ENCODE measurements at regions not wholly inside any gene's neighbourhood (a gene's known extent, or its start where the extent isn't known, plus 50 kb on each side); places are given as distances from the start of the nearest gene placed in this dataset.

- no peaks in the 10 kb centered on the region for H3K36me3 ChIP-seq
- TF ChIP-seq POLR2A (IDR thresholded peaks at IDR 0.05) (no peak), POLR2AphosphoS5 (IDR thresholded peaks at IDR 0.05) (no peak), CTCF (IDR thresholded peaks at IDR 0.05) (no peak)
- H3K9me3 ChIP-seq = no peaks in the 10 kb centered on the region
- H3K27me3 ChIP-seq = no peaks in the 10 kb centered on the region
- H3K27ac ChIP-seq = no peak overlapping the region
- intact Hi-C loops (cut with DNase I; ENCODE audit: low total_unique reads) = loop anchor here (5.0 kb wide), 1 partner anchor 1871 kb away; no protein-coding TSS in a partner anchor
- no peak for DNase-seq (ENCODE audit: low spot score in 2 of 2)
- no peak overlapping the region for H3K4me3 ChIP-seq
- H3K4me1 ChIP-seq = no peaks in the 10 kb centered on the region
These were observed 296.0 kb upstream of the LRRTM4 start for GRCh38 chr2:77818186-77818585.

- no peak for DNase-seq (ENCODE audit: low spot score in 2 of 2)
- H3K9me3 ChIP-seq = peaks cover 0 to 19% of the 10 kb centered on the region in 2 donors
- intact Hi-C loops (cut with DNase I; ENCODE audit: low total_unique reads) = no loop called here
- no peaks in the 10 kb centered on the region for H3K27me3 ChIP-seq
- H3K27ac ChIP-seq = no peak overlapping the region
- H3K4me1 ChIP-seq = no peaks in the 10 kb centered on the region
- H3K36me3 ChIP-seq = no peaks in the 10 kb centered on the region
- TF ChIP-seq POLR2AphosphoS5 (IDR thresholded peaks at IDR 0.05) (no peak), POLR2A (IDR thresholded peaks at IDR 0.05) (no peak), CTCF (IDR thresholded peaks at IDR 0.05) (no peak)
- H3K4me3 ChIP-seq = no peak overlapping the region
These were observed 300.9 kb upstream of the LRRTM4 start for GRCh38 chr2:77823028-77823427.

- intact Hi-C loops (cut with DNase I; ENCODE audit: low total_unique reads) = no loop called here
- no peak for TF ChIP-seq CTCF (IDR thresholded peaks at IDR 0.05)
- no peak for DNase-seq (ENCODE audit: low spot score in 2 of 2)
- H3K36me3 ChIP-seq = no peaks in the 10 kb centered on the region
- H3K4me3 ChIP-seq = no peak overlapping the region
- H3K9me3 ChIP-seq = peaks cover 4 to 43% of the 10 kb centered on the region in 2 donors
- no peak overlapping the region for H3K27ac ChIP-seq
- H3K27me3 ChIP-seq = no peaks in the 10 kb centered on the region
- no peaks in the 10 kb centered on the region for H3K4me1 ChIP-seq
These were observed 308.9 kb upstream of the LRRTM4 start for GRCh38 chr2:77831060-77831459.

GRCh38 chr2:77831471-77831870 lies 309.3 kb upstream of the LRRTM4 start:
- no peaks in the 10 kb centered on the region for H3K36me3 ChIP-seq
- TF ChIP-seq CTCF (IDR thresholded peaks at IDR 0.05) (no peak), POLR2A (IDR thresholded peaks at IDR 0.05) (no peak), POLR2AphosphoS5 (IDR thresholded peaks at IDR 0.05) (no peak)
- no peaks in the 10 kb centered on the region for H3K4me1 ChIP-seq
- no peak overlapping the region for H3K4me3 ChIP-seq
- H3K9me3 ChIP-seq = peaks cover 4 to 43% of the 10 kb centered on the region in 2 donors
- no peak for DNase-seq (ENCODE audit: low spot score in 2 of 2)
- no peak overlapping the region for H3K27ac ChIP-seq
- intact Hi-C loops (cut with DNase I; ENCODE audit: low total_unique reads) = no loop called here
- H3K27me3 ChIP-seq = no peaks in the 10 kb centered on the region

GRCh38 chr2:77831898-77832297 lies 309.7 kb upstream of the LRRTM4 start:
- H3K27ac ChIP-seq = no peak overlapping the region
- no peaks in the 10 kb centered on the region for H3K27me3 ChIP-seq
- H3K9me3 ChIP-seq = peaks cover 4 to 43% of the 10 kb centered on the region in 2 donors
- no peak for DNase-seq (ENCODE audit: low spot score in 2 of 2)
- intact Hi-C loops (cut with DNase I; ENCODE audit: low total_unique reads) = no loop called here
- no peak overlapping the region for H3K4me3 ChIP-seq
- H3K36me3 ChIP-seq = no peaks in the 10 kb centered on the region
- TF ChIP-seq POLR2AphosphoS5 (IDR thresholded peaks at IDR 0.05) = no peak
- no peak for TF ChIP-seq CTCF (IDR thresholded peaks at IDR 0.05)
- no peak for TF ChIP-seq POLR2A (IDR thresholded peaks at IDR 0.05)
- H3K4me1 ChIP-seq = no peaks in the 10 kb centered on the region
